H9 (cell line): ENCODE measurements at regions not wholly inside any gene's neighbourhood (a gene's known extent, or its start where the extent isn't known, plus 50 kb on each side); places are given as distances from the start of the nearest gene placed in this dataset.

Source experiments
- DNase-seq: peaks from one replicate; pipeline ENCODE4 v3.0.0-alpha.2; 2017
- H2AFZ ChIP-seq: one replicate; pipeline ENCODE4 v1.6.1; 2013; ENCODE audit warnings: mild to moderate bottlenecking, low read length, control low read depth, moderate library complexity
- H2AK5ac ChIP-seq: 2 replicates; pipeline ENCODE4 v1.6.1; 2013; ENCODE audit warnings: low read length, control low read depth, mixed read lengths; ENCODE audit not compliant: insufficient read length
- H2BK120ac ChIP-seq: one replicate; pipeline ENCODE4 v1.6.1; 2013; ENCODE audit warnings: low read depth, mild to moderate bottlenecking, low read length, control low read depth, inconsistent platforms; ENCODE audit not compliant: poor library complexity, severe bottlenecking
- H2BK12ac ChIP-seq: 2 replicates; pipeline ENCODE4 v1.6.1; 2013; ENCODE audit warnings: low read length, control low read depth, mixed read lengths, low read depth; ENCODE audit not compliant: insufficient read length
- H2BK15ac ChIP-seq: 2 replicates; pipeline ENCODE4 v1.6.1; 2013; ENCODE audit warnings: low read depth, low read length, control low read depth
- H2BK20ac ChIP-seq: one replicate; pipeline ENCODE4 v1.6.1; 2013; ENCODE audit warnings: low read depth, mild to moderate bottlenecking, low read length, control low read depth, inconsistent platforms; ENCODE audit not compliant: poor library complexity, severe bottlenecking
- H2BK5ac ChIP-seq: 2 replicates; pipeline ENCODE4 v1.6.1; 2013; ENCODE audit warnings: low read length, control low read depth, mixed read lengths; ENCODE audit not compliant: insufficient read length
- H3K14ac ChIP-seq: 2 replicates; pipeline ENCODE4 v1.6.1; 2013; ENCODE audit warnings: low read length, control low read depth; ENCODE audit not compliant: insufficient read depth
- H3K18ac ChIP-seq: 2 replicates; pipeline ENCODE4 v1.6.1; 2013; ENCODE audit warnings: low read depth, mild to moderate bottlenecking, mixed read lengths, low read length, control low read depth; ENCODE audit not compliant: insufficient read length
- H3K23ac ChIP-seq: 2 replicates; pipeline ENCODE4 v1.6.1; 2013; ENCODE audit warnings: low read length, control low read depth, mixed read lengths, low read depth; ENCODE audit not compliant: insufficient read length
- H3K23me2 ChIP-seq: 2 replicates; pipeline ENCODE4 v1.6.1; 2013; ENCODE audit warnings: low read depth, mild to moderate bottlenecking, mixed read lengths, low read length, control low read depth; ENCODE audit not compliant: insufficient read length, poor library complexity, severe bottlenecking
- H3K27ac ChIP-seq: 2 replicates; pipeline ENCODE4 v1.5.1; 2013; ENCODE audit warnings: low read length, control low read depth, mixed read lengths, low read depth; ENCODE audit not compliant: insufficient read length
- H3K27me3 ChIP-seq: 2 replicates; pipeline ENCODE4 v1.6.1; 2013; ENCODE audit warnings: low read length, control low read depth, inconsistent platforms; ENCODE audit not compliant: insufficient read depth
- H3K4ac ChIP-seq: 2 replicates; pipeline ENCODE4 v1.6.1; 2013; ENCODE audit warnings: low read depth, mild to moderate bottlenecking, control low read depth, inconsistent platforms, low read length, moderate library complexity
- H3K4me1 ChIP-seq: 2 replicates; pipeline ENCODE4 v1.6.1; 2013; ENCODE audit warnings: low read length, control low read depth, inconsistent platforms; ENCODE audit not compliant: insufficient read depth
- H3K4me2 ChIP-seq: 2 replicates; pipeline ENCODE4 v1.6.1; 2013; ENCODE audit warnings: low read length, control low read depth, mixed read lengths; ENCODE audit not compliant: insufficient read length, insufficient read depth
- H3K56ac ChIP-seq: 2 replicates; pipeline ENCODE4 v1.6.1; 2013; ENCODE audit warnings: low read depth, mild to moderate bottlenecking, mixed read lengths, low read length, control low read depth; ENCODE audit not compliant: insufficient read length
- H3K79me1 ChIP-seq: 2 replicates; pipeline ENCODE4 v1.6.1; 2013; ENCODE audit warnings: low read depth, mild to moderate bottlenecking, moderate library complexity, low read length, control low read depth, inconsistent platforms; ENCODE audit not compliant: insufficient read depth, poor library complexity, severe bottlenecking
- H3K79me2 ChIP-seq: 2 replicates; pipeline ENCODE4 v1.6.1; 2013; ENCODE audit warnings: low read length, control low read depth, inconsistent platforms; ENCODE audit not compliant: insufficient read depth
- H3K9ac ChIP-seq: 2 replicates; pipeline ENCODE4 v1.6.1; 2013; ENCODE audit warnings: low read length, control low read depth, mixed read lengths; ENCODE audit not compliant: insufficient read length; ENCODE audit errors: extremely low read depth
- H3K9me3 ChIP-seq: one replicate; pipeline ENCODE4 v1.6.1; 2013; ENCODE audit warnings: low read depth, low read length, inconsistent platforms; ENCODE audit not compliant: control insufficient read depth
- H3T11ph ChIP-seq: one replicate; pipeline ENCODE4 v1.6.1; 2013; ENCODE audit warnings: mild to moderate bottlenecking, low read length, control low read depth, inconsistent platforms
- H4K20me1 ChIP-seq: one replicate; pipeline ENCODE4 v1.6.1; 2013; ENCODE audit not compliant: control insufficient read depth, insufficient read length, insufficient read depth
- H4K5ac ChIP-seq: 2 replicates; pipeline ENCODE4 v1.6.1; 2013; ENCODE audit warnings: low read depth, mild to moderate bottlenecking, mixed read lengths, low read length, control low read depth; ENCODE audit not compliant: insufficient read length
- H4K8ac ChIP-seq: replicated peaks from 2 replicates; pipeline ENCODE4 v1.6.1; 2013; ENCODE audit warnings: low read length, control low read depth, mixed read lengths, low read depth; ENCODE audit not compliant: insufficient read length
- H4K91ac ChIP-seq: 2 replicates; pipeline ENCODE4 v1.6.1; 2013; ENCODE audit warnings: low read depth, mild to moderate bottlenecking, moderate library complexity, mixed read lengths, low read length, control low read depth; ENCODE audit not compliant: insufficient read length
- H3K27ac Mint-ChIP-seq, 3 experiments: 2 replicates in 2 of 3; 3 replicates in 1 of 3; pipeline ENCODE4 v1.8.0; 2020 to 2021; ENCODE audit warnings: mixed read lengths in 3 of 3, mild to moderate bottlenecking in 1 of 3, moderate library complexity in 1 of 3
- H3K27me3 Mint-ChIP-seq: 2 replicates; pipeline ENCODE4 v1.8.0; 2021; ENCODE audit warnings: low read depth, mild to moderate bottlenecking, moderate library complexity, mixed read lengths
- H3K36me3 Mint-ChIP-seq, 3 experiments: 2 replicates in 2 of 3; 3 replicates in 1 of 3; pipeline ENCODE4 v1.8.0; 2020 to 2021; ENCODE audit warnings: low read depth in 3 of 3, mixed read lengths in 3 of 3; ENCODE audit not compliant: insufficient read depth in 1 of 3
- H3K4me1 Mint-ChIP-seq, 2 experiments: 2 replicates each; pipeline ENCODE4 v1.8.0; 2020; ENCODE audit warnings: mixed read lengths in 2 of 2
- H3K4me3 Mint-ChIP-seq, 2 experiments: 2 replicates in 1 of 2; 3 replicates in 1 of 2; pipeline ENCODE4 v1.8.0; 2020 to 2021; ENCODE audit warnings: mild to moderate bottlenecking in 2 of 2, mixed read lengths in 2 of 2, moderate library complexity in 1 of 2
- H3K9me3 Mint-ChIP-seq, 2 experiments: 2 replicates in 1 of 2; 3 replicates in 1 of 2; pipeline ENCODE4 v1.8.0; 2020; ENCODE audit warnings: mild to moderate bottlenecking in 2 of 2, mixed read lengths in 2 of 2, moderate library complexity in 1 of 2
- WGBS: extraction: QIAGEN DNeasy Blood & Tissue Kit; methylation state at CpG from one replicate; pipeline ENCODE4 v1.1.7; 2013; ENCODE audit warnings: missing lambda C conversion rate, low lambda C conversion rate, mixed read lengths; ENCODE audit not compliant: insufficient read length; ENCODE audit errors: extremely low coverage; 5-methylcytosine and 5-hydroxymethylcytosine counted together
- TF ChIP-seq, protein P1 (sequence below): fragments of 200-600 bp; sonication (generic); conservative IDR thresholded peaks from 3 replicates; pipeline ENCODE4 v1.8.0; 2021; ENCODE audit warnings: antibody characterized with exemption, mild to moderate bottlenecking

DNA sequence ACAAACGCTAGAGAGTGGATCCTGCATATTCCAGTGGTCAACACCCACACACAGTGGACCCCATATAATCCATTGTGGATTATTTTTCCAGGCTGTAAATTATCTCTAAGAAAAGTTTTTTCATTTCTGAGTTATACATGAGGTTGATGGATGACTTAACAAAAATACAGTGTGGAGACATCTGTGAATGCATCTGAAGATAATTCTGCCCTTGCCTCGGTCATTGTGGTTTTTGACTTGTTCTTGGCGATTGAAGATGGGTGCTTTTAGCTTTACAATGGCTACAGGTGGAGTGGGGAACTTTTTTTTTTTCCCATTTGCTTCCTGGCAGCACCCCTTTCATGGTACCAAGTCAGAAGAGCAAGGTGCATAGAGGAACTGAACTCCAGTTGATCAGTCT is 242.7 kb downstream of the MYLK4 start:
- Histone ChIP-seq H3K9ac (no peak overlapping the region), H3T11ph (no peak overlapping the region), H3K4ac (no peak overlapping the region), H3K23ac (no peak overlapping the region), H2AK5ac (no peak overlapping the region), H3K14ac (no peak overlapping the region), H4K20me1 (no peaks in the 10 kb centered on the region), H3K79me1 (no peaks in the 10 kb centered on the region), H2BK12ac (no peak overlapping the region), H3K4me2 (no peak overlapping the region), H3K9me3 (no peaks in the 10 kb centered on the region), H3K27ac (no peak overlapping the region), H3K79me2 (no peaks in the 10 kb centered on the region), H2BK15ac (no peak overlapping the region), H3K4me1 (no peaks in the 10 kb centered on the region), H3K18ac (no peak overlapping the region), H4K5ac (no peak overlapping the region), H2BK20ac (no peak overlapping the region), H3K27me3 (no peaks in the 10 kb centered on the region), H3K23me2 (no peaks in the 10 kb centered on the region), H2AFZ (no peak overlapping the region), H2BK5ac (no peak overlapping the region), H4K8ac (no peak overlapping the region), H2BK120ac (no peak overlapping the region), H4K91ac (no peak overlapping the region), H3K56ac (no peak overlapping the region)
- no peak overlapping the region for H3K27ac Mint-ChIP-seq
- peaks cover 0 to 4% of the 10 kb centered on the region in 2 experiments; a peak in 1 of 4 replicates for H3K4me1 Mint-ChIP-seq
- peaks cover 0 to 2% of the 10 kb centered on the region in 2 experiments; a peak in 2 of 5 replicates for H3K9me3 Mint-ChIP-seq
- DNase-seq: no peak
- no CpG with 5 or more reads among the region's 3 CpGs for WGBS
- H3K36me3 Mint-ChIP-seq: peaks cover 0 to 1% (median 0%) of the 10 kb centered on the region in 3 experiments; a peak in 1 of 7 replicates
- H3K4me3 Mint-ChIP-seq: no peak overlapping the region
- peaks cover 7% of the 10 kb centered on the region for H3K27me3 Mint-ChIP-seq
- TF ChIP-seq, protein P1, sequence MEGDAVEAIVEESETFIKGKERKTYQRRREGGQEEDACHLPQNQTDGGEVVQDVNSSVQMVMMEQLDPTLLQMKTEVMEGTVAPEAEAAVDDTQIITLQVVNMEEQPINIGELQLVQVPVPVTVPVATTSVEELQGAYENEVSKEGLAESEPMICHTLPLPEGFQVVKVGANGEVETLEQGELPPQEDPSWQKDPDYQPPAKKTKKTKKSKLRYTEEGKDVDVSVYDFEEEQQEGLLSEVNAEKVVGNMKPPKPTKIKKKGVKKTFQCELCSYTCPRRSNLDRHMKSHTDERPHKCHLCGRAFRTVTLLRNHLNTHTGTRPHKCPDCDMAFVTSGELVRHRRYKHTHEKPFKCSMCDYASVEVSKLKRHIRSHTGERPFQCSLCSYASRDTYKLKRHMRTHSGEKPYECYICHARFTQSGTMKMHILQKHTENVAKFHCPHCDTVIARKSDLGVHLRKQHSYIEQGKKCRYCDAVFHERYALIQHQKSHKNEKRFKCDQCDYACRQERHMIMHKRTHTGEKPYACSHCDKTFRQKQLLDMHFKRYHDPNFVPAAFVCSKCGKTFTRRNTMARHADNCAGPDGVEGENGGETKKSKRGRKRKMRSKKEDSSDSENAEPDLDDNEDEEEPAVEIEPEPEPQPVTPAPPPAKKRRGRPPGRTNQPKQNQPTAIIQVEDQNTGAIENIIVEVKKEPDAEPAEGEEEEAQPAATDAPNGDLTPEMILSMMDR: no peak
